ENCODE measurements at regions not wholly inside any gene's neighbourhood (a gene's known extent, or its start where the extent isn't known, plus 50 kb on each side); places are given as distances from the start of the nearest gene placed in this dataset.

DNA sequence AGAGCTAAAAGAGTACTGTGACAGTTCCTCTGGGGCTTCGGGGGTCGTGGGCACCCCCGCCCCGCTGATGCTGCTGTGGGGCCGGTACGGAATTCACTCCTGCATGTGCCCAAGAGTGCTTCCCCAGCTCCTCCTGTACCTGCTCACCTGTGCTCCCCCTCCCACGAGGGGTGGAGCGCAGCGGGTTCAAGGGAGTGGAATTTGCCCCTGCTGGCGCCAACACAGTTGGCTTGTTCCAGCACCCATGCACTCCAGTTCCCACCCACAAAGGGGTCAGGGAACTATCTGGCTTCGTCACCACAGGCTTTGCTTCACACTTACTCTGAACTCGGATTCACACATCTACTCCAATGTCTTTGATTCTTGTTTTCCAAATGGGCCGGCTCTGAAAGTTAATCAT is 1086.9 kb upstream of the CDH6 start:
- H3K4me3 Mint-ChIP-seq (ENCODE audit: unreplicated experiment), result no peak overlapping the region
- H3K27ac Mint-ChIP-seq (ENCODE audit: unreplicated experiment), result no peak overlapping the region
- peaks cover 36% of the 10 kb centered on the region for H3K4me1 Mint-ChIP-seq (ENCODE audit: low read depth)
- H3K27me3 Mint-ChIP-seq (ENCODE audit: low read depth), result no peaks in the 10 kb centered on the region
- no peak for DNase-seq (ENCODE audit: low spot score)
- no peaks in the 10 kb centered on the region for H3K36me3 Mint-ChIP-seq (ENCODE audit: low read depth)
- H3K9me3 Mint-ChIP-seq (ENCODE audit: low read depth), result peaks cover 2% of the 10 kb centered on the region
- TF ChIP-seq, protein P1, sequence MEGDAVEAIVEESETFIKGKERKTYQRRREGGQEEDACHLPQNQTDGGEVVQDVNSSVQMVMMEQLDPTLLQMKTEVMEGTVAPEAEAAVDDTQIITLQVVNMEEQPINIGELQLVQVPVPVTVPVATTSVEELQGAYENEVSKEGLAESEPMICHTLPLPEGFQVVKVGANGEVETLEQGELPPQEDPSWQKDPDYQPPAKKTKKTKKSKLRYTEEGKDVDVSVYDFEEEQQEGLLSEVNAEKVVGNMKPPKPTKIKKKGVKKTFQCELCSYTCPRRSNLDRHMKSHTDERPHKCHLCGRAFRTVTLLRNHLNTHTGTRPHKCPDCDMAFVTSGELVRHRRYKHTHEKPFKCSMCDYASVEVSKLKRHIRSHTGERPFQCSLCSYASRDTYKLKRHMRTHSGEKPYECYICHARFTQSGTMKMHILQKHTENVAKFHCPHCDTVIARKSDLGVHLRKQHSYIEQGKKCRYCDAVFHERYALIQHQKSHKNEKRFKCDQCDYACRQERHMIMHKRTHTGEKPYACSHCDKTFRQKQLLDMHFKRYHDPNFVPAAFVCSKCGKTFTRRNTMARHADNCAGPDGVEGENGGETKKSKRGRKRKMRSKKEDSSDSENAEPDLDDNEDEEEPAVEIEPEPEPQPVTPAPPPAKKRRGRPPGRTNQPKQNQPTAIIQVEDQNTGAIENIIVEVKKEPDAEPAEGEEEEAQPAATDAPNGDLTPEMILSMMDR (IDR thresholded peaks at IDR 0.05), result no peak

DNA sequence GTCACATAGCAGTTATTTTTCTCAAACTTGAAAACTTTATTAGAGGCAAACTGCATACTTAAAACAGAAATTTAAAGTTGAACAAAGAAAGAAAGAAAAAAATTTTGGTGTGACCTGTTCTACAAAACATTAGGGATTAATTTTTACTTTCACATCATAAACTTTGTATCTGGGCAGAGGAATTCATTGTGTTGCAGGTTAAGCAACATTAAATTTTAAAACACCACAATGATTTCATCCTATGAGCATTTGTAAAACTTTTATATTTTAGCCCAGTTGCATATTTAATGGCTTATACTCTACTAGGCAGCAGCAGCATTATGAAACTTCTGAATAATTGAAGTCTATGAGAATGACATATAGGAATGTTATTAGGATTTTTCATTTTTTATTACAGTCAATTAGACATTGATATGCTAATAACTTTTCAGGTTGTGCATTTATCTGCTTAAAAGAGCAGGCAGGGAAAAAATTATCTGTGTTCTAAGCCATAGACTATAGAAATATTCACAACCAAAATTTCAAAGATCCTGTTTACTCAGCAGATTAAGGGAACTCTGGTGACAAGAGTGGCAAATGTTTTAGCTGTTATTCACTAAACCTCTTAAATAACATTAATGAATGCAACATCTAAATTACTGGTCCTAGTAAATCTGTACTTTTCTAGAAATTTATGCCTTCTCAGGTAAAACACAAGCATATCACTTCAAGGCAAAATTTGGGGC is 1088.5 kb upstream of the CDH6 start:
- TF ChIP-seq, protein P1 (IDR thresholded peaks at IDR 0.05), result no peak
- peaks cover 2% of the 10 kb centered on the region for H3K9me3 Mint-ChIP-seq (ENCODE audit: low read depth)
- peaks cover 52% of the 10 kb centered on the region for H3K4me1 Mint-ChIP-seq (ENCODE audit: low read depth)
- no peaks in the 10 kb centered on the region for H3K36me3 Mint-ChIP-seq (ENCODE audit: low read depth)
- H3K27ac Mint-ChIP-seq (ENCODE audit: unreplicated experiment), result no peak overlapping the region
- H3K4me3 Mint-ChIP-seq (ENCODE audit: unreplicated experiment), result no peak overlapping the region
- no peak for DNase-seq (ENCODE audit: low spot score)
- H3K27me3 Mint-ChIP-seq (ENCODE audit: low read depth), result no peaks in the 10 kb centered on the region

DNA sequence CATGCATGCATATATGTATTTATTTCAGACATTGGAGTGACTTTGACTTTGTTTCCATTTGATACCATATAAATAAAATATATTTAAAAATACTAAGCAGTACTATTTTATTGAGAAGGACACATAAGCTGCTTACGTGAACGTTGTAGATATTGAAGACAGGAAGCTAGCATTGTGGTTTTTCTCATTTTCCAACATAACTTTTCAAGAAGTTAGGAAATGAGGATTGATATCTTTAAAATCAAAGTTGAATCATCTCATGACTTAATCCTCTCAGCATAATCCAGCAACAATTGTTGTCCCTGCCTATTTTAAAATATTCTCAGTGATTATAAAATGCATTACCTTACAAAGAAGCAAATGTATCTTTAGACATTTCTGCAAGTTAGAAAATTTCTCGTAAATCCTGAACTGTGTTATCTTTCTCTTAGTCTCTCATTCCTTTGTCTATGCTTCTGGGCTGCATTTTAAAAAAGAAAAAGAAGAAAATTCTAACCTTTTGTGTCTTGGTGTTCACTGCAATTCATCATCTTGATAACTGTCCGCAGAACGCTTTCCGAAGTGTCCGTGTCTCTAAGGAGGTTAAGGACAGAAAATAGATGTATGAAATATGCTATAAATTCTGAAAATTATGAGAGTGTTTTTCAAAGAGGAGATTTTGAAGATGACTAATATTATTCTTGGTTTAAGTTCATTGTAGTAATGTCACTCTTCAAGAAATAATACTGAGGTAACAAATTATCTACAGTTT is 1089.9 kb upstream of the CDH6 start:
- Mint-ChIP-seq H3K4me3 (ENCODE audit: unreplicated experiment) (peak overlapping the region; percentile 62), H3K9me3 (ENCODE audit: low read depth) (no peaks in the 10 kb centered on the region), H3K27ac (ENCODE audit: unreplicated experiment) (peak overlapping the region; percentile 82), H3K27me3 (ENCODE audit: low read depth) (no peaks in the 10 kb centered on the region), H3K4me1 (ENCODE audit: low read depth) (peaks cover 64% of the 10 kb centered on the region), H3K36me3 (ENCODE audit: low read depth) (peaks cover 1% of the 10 kb centered on the region)
- no peak for DNase-seq (ENCODE audit: low spot score)
- TF ChIP-seq, protein P1 (IDR thresholded peaks at IDR 0.05), result no peak

DNA sequence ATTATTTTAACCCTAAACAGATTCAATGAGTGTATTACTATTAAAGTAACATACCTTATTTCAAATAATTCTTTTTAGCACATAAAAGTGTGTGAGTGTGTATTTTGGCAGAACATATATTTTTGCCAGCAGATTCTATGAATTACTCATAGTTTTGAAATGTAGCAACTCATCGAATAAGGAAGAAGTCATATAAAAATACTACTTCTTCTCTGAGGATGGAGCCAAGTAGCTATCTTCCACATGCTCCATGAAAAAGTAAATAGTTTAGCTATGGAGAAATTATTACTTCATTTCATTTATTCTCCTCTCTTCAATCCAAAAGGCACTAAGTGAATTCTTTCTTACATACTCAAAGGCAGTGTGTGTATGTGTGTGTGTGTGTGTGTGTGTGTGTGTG is 1090.4 kb upstream of the CDH6 start:
- peaks cover 1% of the 10 kb centered on the region for H3K36me3 Mint-ChIP-seq (ENCODE audit: low read depth)
- DNase-seq (ENCODE audit: low spot score), result no peak
- H3K4me3 Mint-ChIP-seq (ENCODE audit: unreplicated experiment), result peak overlapping the region; percentile 20
- peaks cover 65% of the 10 kb centered on the region for H3K4me1 Mint-ChIP-seq (ENCODE audit: low read depth)
- no peaks in the 10 kb centered on the region for H3K9me3 Mint-ChIP-seq (ENCODE audit: low read depth)
- H3K27ac Mint-ChIP-seq (ENCODE audit: unreplicated experiment), result peak overlapping the region; percentile 52
- TF ChIP-seq, protein P1 (IDR thresholded peaks at IDR 0.05), result peak; percentile 65
- no peaks in the 10 kb centered on the region for H3K27me3 Mint-ChIP-seq (ENCODE audit: low read depth)

DNA sequence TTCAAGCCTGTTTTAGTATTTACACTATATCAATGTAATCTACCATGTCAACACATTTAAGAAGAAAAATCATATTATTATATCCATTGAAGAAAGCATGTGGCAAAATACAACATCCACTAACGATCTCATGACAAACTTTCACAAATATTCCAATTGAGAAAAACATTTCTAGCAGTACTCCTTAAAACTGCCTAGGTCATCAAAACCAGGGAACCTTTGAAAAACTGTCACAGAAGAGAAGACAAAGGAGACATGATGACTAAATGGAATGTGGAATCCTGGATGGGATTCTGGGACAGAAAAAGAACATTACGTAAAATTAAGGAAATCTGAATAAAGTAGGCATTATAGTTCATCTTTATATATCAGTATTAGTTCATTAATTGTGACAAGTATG is 1091.3 kb upstream of the CDH6 start:
- Mint-ChIP-seq H3K27ac (ENCODE audit: unreplicated experiment) (peak overlapping the region; percentile 52), H3K36me3 (ENCODE audit: low read depth) (peaks cover 1% of the 10 kb centered on the region), H3K4me3 (ENCODE audit: unreplicated experiment) (peak overlapping the region; percentile 14), H3K4me1 (ENCODE audit: low read depth) (peaks cover 70% of the 10 kb centered on the region), H3K9me3 (ENCODE audit: low read depth) (no peaks in the 10 kb centered on the region), H3K27me3 (ENCODE audit: low read depth) (no peaks in the 10 kb centered on the region)
- TF ChIP-seq, protein P1 (IDR thresholded peaks at IDR 0.05), result no peak
- no peak for DNase-seq (ENCODE audit: low spot score)
